GM18505 (cell line): ENCODE measurements at regions not wholly inside any gene's neighbourhood (a gene's known extent, or its start where the extent isn't known, plus 50 kb on each side); places are given as distances from the start of the nearest gene placed in this dataset.
"Not testable (repeated sequence)": the region's sequence is repeated elsewhere in the genome, so short reads cannot be mapped to it uniquely, and the experiment has no call there.

ENCODE experiments used
- ATAC-seq: cut with Tn5 transposase; IDR thresholded peaks from one replicate; pipeline ENCODE4 v1.9.1; 2021; ENCODE audit not compliant: unreplicated experiment
- POLR2A ChIP-seq: IDR thresholded peaks from 4 replicates; pipeline ENCODE4 v1.6.1; 2011; ENCODE audit warnings: borderline replicate concordance; ENCODE audit not compliant: insufficient read depth, insufficient read length; ENCODE audit errors: extremely low read depth

- TF ChIP-seq POLR2A: no peak
- ATAC-seq: no peak
Measured at GRCh38 chr2:39563572-39563971, 102.1 kb upstream of the TMEM178A start.

GRCh38 chr2:39567507-39567906 is 98.2 kb upstream of the TMEM178A start:
- no peak for ATAC-seq

GRCh38 chr2:39568116-39568515 is 97.6 kb upstream of the TMEM178A start:
- no peak for TF ChIP-seq POLR2A
- no peak for ATAC-seq

More at GRCh38 chr2:39567507-39567906, 98.2 kb upstream of the TMEM178A start:
- no peak for TF ChIP-seq POLR2A

GRCh38 chr2:39568561-39569006 is 97.1 kb upstream of the TMEM178A start:
- no peak for ATAC-seq

GRCh38 chr2:39570130-39570555 is 95.6 kb upstream of the TMEM178A start:
- TF ChIP-seq POLR2A: no peak
- no peak for ATAC-seq

More at GRCh38 chr2:39568561-39569006, 97.1 kb upstream of the TMEM178A start:
- TF ChIP-seq POLR2A: no peak

GRCh38 chr2:39570614-39571013 is 95.1 kb upstream of the TMEM178A start:
- no peak for ATAC-seq
- no peak for TF ChIP-seq POLR2A

GRCh38 chr2:39571111-39571731 is 94.5 kb upstream of the TMEM178A start:
- ATAC-seq: no peak
- TF ChIP-seq POLR2A: no peak

GRCh38 chr2:39573276-39573675 is 92.4 kb upstream of the TMEM178A start:
- TF ChIP-seq POLR2A: no peak
- ATAC-seq: no peak

GRCh38 chr2:39581866-39582265 is 83.9 kb upstream of the TMEM178A start:
- ATAC-seq: no peak
- TF ChIP-seq POLR2A: no peak

GRCh38 chr2:39583213-39583612 is 82.5 kb upstream of the TMEM178A start:
- ATAC-seq: no peak
- no peak for TF ChIP-seq POLR2A

GRCh38 chr2:39583781-39584180 is 81.9 kb upstream of the TMEM178A start:
- TF ChIP-seq POLR2A: no peak
- no peak for ATAC-seq

- TF ChIP-seq POLR2A: no peak
- no peak for ATAC-seq
Measured at GRCh38 chr2:39584283-39584965, 81.3 kb upstream of the TMEM178A start.

- ATAC-seq: not testable (repeated sequence)
Measured at GRCh38 chr2:39585531-39585930, 80.2 kb upstream of the TMEM178A start.

GRCh38 chr2:39587168-39587567 is 78.5 kb upstream of the TMEM178A start:
- no peak for ATAC-seq
- no peak for TF ChIP-seq POLR2A
